ENCODE measurements at regions not wholly inside any gene's neighbourhood (a gene's known extent, or its start where the extent isn't known, plus 50 kb on each side); places are given as distances from the start of the nearest gene placed in this dataset.
"Not testable (repeated sequence)": the region's sequence is repeated elsewhere in the genome, so short reads cannot be mapped to it uniquely, and the experiment has no call there.

DNA sequence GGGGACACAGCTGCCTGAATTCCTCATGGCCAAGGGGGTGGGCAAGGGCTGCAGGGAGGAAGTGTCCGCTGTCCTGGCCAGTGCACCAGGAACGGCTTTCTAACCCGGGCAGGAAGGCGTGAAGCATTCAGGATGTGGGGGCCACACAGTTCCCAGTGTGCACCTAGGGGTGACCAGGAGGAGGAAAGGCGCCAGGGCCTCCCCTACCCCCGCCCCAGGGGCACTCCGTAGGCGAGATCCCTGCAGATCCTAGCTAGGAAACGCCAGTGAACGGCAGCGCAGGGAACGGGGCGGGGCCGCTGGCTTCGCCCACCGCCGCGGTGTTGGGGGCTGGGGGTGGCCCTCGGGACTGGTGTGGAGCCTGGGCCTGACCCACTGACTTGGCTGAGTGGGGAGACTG lies 199.6 kb downstream of the USP22 start:
- not testable (repeated sequence) for DNase-seq (ENCODE audit: low read depth)

DNA sequence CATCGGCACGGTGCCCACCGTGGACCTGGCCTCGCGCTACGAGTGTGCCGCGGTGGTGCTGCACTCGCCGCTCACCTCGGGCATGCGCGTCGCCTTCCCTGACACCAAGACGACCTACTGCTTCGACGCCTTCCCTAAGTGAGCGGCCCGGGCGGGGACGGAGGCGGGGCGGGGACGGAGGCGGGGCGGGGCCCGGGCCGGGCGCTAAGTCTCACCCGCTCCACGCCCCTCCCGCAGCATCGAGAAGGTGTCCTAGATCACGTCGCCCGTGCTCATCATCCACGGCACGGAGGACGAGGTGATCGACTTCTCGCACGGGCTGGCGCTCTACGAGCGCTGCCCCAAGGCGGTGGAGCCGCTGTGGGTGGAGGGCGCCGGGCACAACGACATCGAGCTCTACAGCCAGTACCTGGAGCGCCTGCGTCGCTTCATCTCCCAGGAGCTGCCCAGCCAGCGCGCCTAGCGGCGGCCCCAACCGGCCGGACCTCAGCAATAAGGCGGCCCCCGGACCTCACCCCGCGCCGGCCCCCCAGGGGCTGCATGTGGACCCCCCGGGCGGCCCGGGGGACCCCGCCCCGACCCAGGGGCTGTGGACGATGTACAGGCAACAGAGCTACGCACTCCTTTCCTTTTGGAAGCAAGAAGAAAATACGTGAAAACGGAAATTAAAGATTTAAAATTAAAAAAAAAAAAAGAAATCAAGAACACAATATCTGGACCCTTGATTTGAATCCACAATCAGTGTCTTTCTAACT lies 198.8 kb downstream of the USP22 start:
- peak; percentile 60 for DNase-seq (ENCODE audit: low read depth)

DNA sequence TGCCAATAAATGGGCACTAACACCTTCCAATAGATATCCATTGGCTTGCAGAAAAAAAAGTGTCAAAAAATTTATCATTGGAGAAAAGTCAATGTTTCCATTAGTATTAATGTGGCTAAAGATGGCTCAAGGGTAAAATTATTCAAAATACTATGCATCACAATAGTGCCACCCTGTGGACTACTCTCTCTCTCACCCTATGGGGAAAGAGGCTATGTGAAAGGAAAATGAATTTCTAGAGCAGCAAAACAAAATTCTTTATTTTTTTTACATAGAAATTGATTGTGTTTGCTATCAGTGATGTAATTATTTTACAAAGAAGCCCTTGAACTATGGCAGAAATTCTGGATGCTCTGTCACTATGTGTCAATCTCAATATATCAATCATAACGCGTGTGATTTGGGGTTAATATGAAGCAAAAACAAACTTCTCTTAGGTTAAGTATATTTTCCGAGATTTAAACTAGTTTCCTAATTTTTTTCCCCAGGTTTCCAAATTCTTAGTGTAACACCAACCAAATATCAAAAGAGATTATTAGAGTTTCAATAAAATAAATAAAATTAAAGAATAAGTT lies 193.9 kb downstream of the USP22 start:
- not testable (repeated sequence) for DNase-seq (ENCODE audit: low read depth)

DNA sequence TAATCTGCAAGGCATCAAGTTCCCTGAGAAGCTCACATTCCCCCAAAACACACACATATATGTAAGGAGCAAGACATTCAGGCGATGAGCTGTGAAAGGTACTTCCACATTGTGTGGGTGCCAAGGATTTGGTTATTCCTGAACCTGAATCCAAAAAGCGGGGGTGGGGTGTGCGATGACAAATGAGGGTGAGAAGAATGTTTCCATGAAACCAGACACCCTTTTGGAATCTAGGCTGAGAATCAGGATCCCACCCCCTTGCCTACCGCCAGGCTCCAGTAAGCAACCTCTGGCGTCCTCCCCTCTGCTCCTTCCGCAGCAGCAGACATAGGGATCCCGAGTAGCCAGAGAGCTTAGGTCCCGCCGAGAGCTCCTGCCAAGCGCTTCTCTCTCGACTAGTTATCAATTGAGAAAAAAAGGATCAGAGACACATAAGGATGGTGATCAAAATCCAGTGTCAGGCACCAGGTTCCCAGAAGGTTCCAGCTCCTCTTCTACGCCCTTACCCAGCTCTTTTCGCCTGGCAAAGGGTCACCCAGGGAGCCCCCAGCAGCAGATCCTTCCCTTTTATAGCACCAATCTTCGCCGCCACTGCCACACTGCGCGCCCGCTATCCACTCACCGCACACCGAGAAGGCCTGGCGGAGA lies 191.1 kb downstream of the USP22 start:
- DNase-seq (ENCODE audit: low read depth), result peak; percentile 58

DNA sequence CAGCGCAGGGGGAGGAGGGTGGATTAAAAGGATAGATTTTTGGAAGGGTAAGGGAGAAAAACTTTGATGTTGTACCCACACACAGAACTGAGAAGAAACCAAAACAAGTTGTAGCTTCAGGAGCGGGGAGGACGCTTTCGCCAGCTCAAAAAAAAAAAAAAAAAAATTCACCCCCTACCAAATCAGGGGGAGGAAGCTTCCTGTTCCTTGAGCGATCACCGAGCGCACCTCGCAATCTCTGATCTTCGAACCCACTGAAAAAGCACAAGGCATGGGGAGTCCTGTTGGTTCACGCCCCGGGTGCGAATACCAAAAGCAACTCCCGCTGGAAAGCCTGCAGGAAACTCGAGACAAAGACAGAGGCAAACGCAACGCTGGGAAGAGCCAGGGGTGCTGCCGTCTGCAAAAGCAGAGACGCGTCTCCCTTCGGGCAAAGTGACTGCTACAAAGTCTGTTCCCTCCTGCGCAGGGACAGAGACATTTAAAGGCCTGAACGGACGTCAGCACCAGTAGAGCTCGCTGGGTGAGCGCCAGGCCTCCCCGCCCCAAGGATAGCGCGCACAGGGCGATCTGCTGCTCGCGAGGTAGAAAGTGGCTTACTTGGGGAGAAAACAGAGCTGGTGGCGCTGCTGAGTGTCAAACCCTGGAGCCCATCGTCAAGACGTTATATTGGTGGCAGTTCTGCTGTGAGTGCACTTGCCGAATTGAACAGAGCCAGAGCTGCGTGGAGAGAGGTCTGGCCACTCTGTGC lies 190.4 kb downstream of the USP22 start:
- DNase-seq (ENCODE audit: low read depth), result peak; percentile 47

DNA sequence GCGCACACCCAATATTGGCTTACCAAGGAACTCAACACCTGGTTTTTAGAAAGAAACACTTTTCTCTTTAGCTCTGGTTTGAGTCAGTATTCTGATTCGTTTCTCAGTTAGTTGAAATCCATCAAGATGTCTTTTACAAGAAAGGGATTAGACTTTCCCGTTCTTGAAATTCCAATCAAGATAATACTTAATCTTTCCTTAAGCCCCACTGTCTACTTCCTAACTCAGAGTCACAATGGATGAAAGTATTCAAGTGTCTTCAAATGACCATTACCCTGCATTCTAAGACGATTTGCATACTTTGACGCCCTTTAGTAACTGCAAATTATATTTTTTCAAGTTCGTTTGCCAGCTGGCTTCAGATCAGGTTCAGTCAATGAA lies 189.8 kb downstream of the USP22 start:
- DNase-seq (ENCODE audit: low read depth), result no peak

DNA sequence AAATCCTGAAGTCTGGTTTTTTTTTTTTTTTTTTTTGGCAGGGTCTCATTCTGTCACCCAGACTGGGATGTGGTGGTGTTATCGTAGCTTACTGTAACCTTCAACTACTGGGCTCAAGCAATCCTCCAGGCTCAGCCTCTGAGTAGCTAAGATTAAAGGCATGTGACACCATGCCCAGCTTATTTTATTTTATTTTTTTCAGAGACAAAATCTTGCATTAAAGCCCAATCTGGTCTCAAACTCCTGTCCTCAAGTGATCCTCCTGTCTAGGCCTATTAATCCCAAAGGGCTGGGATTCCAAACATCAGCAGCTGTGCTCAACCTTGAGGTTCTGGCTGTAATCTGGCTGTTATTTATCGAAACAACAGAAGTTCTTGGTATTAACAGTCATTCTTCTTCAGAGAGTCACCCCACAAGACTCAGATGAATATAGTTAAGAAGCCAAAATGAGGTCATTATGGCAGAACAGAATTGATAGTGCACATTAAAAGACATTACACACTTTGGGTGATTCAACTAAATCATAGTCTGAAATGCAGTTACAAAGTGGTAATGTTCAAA lies 186.8 kb downstream of the USP22 start:
- not testable (repeated sequence) for DNase-seq (ENCODE audit: low read depth)

DNA sequence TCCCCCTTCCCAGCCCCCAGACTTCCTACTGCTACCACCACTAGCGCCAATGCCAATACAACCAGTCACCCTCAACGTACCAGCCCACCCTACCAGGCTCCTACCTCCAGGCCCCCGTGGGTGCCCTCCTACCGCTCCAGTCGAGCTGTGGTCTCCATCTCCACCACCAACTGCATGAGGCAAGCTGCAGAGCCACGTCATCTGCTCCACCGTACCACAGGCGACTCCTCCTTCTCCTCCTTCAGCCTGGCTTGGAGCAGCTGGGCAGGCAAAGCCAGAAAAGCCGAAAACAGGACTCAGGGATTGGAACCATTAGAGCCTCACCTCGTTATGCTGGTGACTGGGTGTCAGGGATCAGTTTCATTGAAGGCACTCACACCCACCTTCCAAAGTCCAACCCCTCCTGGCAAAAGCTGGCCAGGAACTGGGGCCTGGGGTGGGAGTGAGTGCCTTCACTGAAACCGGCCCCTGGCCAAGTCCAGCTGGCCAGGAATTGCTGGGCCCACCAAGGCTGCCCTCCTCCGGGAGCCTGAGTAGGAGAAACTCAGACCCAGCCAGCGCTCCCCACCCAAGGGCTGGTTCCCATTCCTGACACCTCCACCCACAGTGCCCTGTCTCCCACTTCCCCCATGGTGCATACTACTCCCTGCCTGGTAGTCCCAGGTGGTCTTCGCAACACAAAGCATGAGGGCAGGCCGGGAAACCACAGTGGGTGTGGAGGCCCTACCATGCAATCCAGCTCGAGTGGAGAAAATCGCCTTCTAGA lies 176.2 kb downstream of the USP22 start:
- DNase-seq (ENCODE audit: low read depth), result not testable (repeated sequence)

DNA sequence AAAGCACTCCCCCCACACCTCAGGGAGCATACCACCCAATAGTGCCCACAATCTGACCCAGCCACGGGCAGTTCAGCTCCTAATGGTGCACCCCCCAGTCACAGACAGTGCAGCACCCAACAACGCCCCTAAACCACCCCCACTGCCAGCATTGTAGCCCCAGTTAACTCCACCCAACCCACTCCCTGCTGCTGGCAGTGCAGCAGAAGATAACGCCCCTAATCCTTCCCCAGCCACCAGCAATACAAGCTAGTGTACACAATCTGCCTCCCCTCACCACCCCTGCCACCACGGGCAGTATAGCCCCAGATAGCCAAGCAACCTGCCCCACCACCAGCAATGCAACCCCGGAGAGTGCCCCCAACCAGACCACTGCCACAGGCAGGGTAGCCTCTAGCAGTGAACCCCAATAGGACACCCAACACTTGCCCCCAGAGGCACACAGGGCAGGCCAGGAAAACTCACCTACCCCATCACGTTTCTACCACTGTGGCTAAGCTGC lies 175.3 kb downstream of the USP22 start:
- not testable (repeated sequence) for DNase-seq (ENCODE audit: low read depth)

DNA sequence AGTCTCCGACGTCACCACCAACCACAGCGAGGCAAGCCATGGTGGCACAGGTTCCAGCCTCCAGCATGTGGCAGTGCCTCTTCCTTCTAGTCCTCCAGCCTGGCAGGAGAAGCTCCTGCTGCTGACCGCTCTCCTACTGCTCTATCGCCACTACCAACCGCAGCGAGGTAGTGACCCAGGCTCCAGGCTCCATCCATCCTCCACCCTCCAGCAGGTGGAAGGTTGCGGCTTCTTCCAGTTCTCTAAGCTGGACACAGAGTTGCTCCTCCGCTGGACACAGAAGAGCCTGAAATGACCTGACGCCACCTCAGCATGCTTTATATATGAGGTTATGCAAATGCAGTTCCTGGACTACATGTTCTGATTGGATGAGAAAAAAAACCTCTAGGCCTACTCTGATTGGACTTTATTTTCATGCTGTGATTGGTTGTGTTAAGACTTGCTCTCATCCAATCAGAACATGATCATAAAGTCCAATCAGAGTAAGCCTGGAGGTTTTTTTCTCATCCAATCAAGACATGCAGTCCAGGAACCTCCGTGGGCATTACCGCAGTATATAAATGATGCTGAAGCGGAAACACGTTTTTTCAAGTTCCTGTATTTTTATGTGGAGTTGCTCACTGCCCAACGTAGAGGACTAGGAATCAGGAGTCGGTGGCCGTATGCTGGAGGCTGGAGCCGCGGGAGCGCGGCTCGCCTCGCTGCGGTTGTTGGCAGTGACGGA lies 174.7 kb downstream of the USP22 start:
- DNase-seq (ENCODE audit: low read depth), result not testable (repeated sequence)

DNA sequence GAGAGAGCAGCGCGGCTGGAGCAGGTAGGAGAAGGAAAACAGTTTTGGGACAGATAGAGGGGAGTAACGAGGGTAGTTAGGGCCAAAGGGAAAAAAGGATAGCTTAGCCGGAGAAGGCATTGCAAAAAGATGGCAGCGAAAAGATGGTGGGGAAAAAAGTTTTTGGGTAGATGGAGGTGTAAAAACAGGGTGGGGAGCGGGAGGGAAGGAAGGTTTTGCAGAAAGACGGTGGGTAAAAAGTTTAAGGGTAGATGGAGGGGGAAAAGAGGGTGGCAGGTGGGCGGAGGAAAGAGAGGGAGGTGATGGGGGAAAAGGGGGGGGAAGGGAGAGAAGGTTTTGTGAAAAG lies 174.2 kb downstream of the USP22 start:
- not testable (repeated sequence) for DNase-seq (ENCODE audit: low read depth)

DNA sequence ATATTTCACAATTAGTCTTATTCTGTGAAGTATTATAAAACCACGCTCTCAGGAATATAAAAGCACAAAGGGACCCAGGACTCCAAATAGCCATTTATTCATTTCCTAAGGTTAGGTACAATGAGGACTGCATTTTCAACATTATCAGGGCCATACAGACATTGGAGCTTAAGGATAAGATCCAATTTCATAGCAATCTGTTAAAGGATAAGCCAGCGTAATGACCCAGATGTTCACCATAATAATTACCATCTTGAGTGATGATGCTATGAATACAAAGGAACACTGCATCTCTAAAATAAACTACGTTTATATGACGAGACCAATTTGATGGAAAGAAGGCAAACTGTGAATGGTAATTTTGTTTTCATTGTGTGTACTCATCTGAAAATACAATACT lies 169.6 kb downstream of the USP22 start:
- DNase-seq (ENCODE audit: low read depth), result not testable (repeated sequence)

DNA sequence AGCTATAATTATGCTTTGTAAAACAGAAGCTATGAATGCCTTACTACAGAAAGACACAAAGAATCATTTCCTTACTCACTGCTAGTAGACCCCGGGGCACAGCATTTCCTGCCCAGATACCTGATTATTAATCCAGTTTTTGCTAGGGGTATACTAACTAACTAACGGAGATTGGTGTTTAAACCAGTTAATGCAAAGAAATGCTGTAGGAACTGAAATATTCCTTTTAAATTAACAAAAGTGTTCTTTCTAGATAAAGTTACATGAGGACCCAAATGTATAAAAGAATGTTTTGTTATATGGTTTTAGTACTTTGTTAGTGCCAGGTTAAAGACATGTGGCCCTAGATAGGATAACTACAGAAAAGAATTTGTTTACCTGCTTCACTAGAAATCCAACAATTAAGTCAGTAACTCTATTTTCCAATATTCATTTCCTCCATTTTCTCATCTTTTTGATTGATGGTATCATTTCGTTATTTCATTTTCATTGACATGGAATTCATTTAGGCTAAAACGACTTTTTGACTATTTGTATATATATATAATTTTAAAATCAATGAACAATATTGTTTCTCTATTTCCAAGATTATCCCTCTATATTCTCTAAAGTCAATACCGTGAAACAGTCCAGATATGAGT lies 169.0 kb downstream of the USP22 start:
- DNase-seq (ENCODE audit: low read depth), result not testable (repeated sequence)

DNA sequence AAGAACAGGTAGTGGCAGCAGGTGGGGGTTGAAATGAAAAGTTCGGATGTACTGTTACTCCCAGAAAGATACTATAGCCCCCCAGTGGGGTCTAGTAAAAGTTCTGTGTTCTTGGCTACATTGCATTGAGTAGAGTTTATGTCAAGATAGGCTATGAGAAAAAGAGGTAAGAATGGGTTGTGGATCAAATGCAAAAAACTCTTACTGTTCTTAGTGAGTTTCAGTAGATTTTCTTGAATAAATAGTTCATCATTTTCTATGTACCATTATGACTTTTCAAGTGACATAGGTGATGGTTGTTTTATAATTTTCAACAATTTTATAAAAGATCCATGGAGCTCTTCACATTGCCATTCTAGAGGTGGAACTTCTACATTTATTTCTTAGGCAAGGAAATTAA lies 165.4 kb downstream of the USP22 start:
- not testable (repeated sequence) for DNase-seq (ENCODE audit: low read depth)

DNA sequence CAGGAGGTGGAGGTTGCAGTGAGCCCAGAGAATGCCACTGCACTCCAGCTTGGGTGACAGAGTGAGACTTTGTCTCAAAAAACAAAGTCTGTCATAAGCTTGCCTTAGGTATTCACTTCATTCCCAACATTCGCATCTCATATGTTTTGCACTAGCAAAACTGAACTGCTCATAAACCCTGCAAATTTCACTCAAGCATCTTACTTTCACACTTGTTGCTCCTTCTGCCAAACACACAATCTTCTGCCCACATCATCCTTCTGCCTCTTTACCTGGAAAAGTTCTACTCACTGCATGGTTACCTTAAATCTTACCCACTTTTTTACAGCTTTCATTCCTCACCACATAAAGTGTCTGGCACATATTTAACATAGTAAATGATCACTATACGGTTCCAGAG lies 152.5 kb downstream of the USP22 start:
- DNase-seq (ENCODE audit: low read depth), result no peak

DNA sequence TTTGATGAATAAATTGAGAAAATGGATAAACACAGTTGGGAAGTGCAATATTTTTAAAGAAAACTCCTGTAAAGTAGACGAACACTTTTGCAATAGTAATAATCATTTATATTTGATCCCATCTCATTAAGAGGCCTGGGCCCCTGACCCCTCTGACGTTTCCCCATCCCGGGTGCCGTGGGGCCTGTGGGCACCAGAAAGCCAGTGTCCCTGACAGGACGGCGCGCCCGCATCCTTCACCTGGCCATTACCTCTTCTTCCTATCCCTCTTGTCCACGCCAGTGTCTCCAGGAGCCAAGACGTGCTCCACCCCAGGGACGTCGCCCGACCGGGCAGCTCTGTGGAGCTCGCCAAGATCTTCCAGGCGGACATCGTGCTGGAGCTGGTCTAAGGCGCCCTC lies 147.4 kb downstream of the USP22 start:
- not testable (repeated sequence) for DNase-seq (ENCODE audit: low read depth)

DNA sequence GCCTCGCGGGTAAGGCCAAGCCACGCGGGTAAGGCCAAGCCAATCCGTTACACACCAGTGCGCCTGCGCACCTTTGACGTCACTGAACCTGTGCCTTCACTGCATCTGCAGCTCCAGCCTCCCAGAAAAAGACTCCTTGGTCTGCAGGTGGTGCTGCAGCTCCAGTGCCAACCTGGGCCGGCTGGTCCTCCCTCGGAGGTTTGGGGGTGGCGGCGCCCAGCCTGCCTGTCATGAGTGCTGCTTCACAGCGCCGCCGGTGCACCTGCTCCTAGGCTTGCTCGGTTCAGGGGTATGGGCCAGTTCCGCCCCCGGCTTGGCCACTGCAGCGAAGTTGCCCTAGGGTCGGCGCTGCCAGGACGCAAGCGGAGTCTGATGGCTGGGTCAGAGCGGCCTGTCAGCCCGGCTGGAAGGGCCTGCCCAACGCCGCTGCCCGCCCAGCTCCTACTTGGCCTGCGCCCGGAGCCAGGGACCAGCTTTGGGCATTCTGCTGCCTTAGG lies 146.6 kb downstream of the USP22 start:
- DNase-seq (ENCODE audit: low read depth), result peak; percentile 4

DNA sequence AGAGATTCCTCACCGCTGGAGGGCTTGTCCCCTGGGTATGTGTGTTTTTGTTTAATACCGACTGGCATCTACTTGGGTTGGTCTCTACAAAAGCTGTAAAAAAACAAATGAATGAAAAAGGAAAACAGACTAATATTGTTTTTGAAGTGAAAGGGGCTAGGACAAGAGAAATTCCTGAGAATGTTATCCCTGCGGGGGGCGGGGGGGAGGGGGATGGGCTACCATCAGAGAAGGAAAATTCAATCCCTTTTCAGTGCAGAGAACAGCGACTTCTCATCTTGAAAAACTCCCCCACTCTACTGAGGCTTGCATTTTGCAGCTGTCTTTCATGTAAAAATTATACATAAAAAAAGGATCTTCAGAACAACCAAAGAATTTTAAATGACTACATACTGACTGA lies 144.1 kb downstream of the USP22 start:
- not testable (repeated sequence) for DNase-seq (ENCODE audit: low read depth)

DNA sequence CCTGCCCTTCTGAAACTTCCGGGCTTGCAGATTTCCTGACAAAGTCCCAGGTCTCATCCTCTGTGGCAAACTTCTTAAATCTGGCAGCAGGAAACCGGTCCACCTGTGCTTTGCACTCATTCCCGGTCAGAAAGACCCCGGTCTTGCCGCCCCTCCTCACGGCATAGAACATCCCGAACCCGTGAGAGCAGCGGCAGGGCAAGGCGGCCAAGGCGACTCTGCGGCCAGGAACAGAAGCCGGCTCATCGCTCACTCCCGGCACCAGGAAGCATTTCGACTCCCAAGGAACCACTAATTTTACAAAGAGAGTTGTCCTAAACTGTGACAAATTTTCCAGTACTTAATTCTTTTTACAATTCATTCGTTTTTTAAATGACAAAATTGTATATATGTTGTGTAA lies 140.3 kb downstream of the USP22 start:
- DNase-seq (ENCODE audit: low read depth), result not testable (repeated sequence)

DNA sequence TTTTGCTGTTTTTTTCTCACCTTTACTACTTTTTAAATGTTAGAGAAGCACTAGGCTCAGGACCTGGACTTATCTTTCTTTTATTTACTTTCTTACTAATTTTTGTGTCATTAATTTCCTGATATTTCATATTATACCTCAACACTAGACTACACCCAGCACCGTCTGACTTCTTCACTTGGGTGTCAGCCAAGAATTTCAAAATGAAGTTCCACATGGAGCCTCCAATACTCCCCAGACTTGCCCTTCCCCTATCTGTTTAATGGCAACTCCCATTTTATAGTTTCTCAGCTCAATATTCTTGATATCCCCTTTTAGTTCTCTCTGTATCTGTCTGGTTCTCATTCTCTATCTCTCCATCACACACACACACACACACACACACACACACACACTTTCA lies 139.3 kb downstream of the USP22 start:
- not testable (repeated sequence) for DNase-seq (ENCODE audit: low read depth)
